ENCODE measurements at regions not wholly inside any gene's neighbourhood (a gene's known extent, or its start where the extent isn't known, plus 50 kb on each side); places are given as distances from the start of the nearest gene placed in this dataset.
"Not testable (repeated sequence)": the region's sequence is repeated elsewhere in the genome, so short reads cannot be mapped to it uniquely, and the experiment has no call there.

- H3K27ac ChIP-seq (ENCODE audit: low read depth, low read length): no peak overlapping the region
- H3K4me1 ChIP-seq (ENCODE audit: control insufficient read depth in 1 of 2, insufficient read depth in 2 of 2, low read length in 2 of 2): no peaks in the 10 kb centered on the region
- no peak overlapping the region for H2AFZ ChIP-seq (ENCODE audit: insufficient read depth, low read length, poor library complexity)
- H3K27me3 ChIP-seq (ENCODE audit: insufficient read depth, low read length): no peaks in the 10 kb centered on the region
- DNase-seq: no peak
- H2BK12ac ChIP-seq (ENCODE audit: low read length): no peak overlapping the region
- no peak overlapping the region for H4K8ac ChIP-seq (ENCODE audit: low read depth, low read length)
- no peaks in the 10 kb centered on the region for H3K36me3 ChIP-seq (ENCODE audit: control insufficient read depth in 1 of 2, insufficient read depth in 2 of 2, low read length in 2 of 2)
- no peak overlapping the region for H2BK120ac ChIP-seq (ENCODE audit: insufficient read depth, low read length, poor library complexity)
- no peak overlapping the region for H3K4ac ChIP-seq (ENCODE audit: low read depth, low read length)
- H3K9me3 ChIP-seq (ENCODE audit: insufficient read depth, low read depth, low read length): no peaks in the 10 kb centered on the region
- no peak overlapping the region for H4K91ac ChIP-seq (ENCODE audit: low read depth, low read length)
- no peaks in the 10 kb centered on the region for H3K79me1 ChIP-seq (ENCODE audit: low read length)
- no peak overlapping the region for H3K23ac ChIP-seq (ENCODE audit: low read length)
- no peak overlapping the region for H3K18ac ChIP-seq (ENCODE audit: low read length)
- WGBS (ENCODE audit: extremely low coverage, insufficient coverage, insufficient read length): no CpG with 5 or more reads among the region's 2 CpGs
- H2AK5ac ChIP-seq (ENCODE audit: low read length): no peak overlapping the region
- H3K9ac ChIP-seq (ENCODE audit: low read length): no peak overlapping the region
- H3K4me2 ChIP-seq (ENCODE audit: low read length): no peak overlapping the region
- no peaks in the 10 kb centered on the region for H3K79me2 ChIP-seq (ENCODE audit: control insufficient read depth, insufficient read depth, low read length, poor library complexity)
- no peak overlapping the region for H3K4me3 ChIP-seq (ENCODE audit: low read depth, low read length)
- no peak overlapping the region for H4K12ac ChIP-seq (ENCODE audit: low read depth, low read length)
- no peak overlapping the region for H2BK5ac ChIP-seq (ENCODE audit: low read depth, low read length, poor library complexity)
- H3K14ac ChIP-seq (ENCODE audit: low read length): no peak overlapping the region
Measured at GRCh38 chr4:159592898-159593556, 490.1 kb downstream of the RAPGEF2 start.

GRCh38 chr4:159593681-159594080 lies 490.8 kb downstream of the RAPGEF2 start:
- Histone ChIP-seq H3K79me1 (ENCODE audit: low read length) (no peaks in the 10 kb centered on the region), H2BK5ac (ENCODE audit: low read depth, low read length, poor library complexity) (no peak overlapping the region), H3K36me3 (ENCODE audit: control insufficient read depth in 1 of 2, insufficient read depth in 2 of 2, low read length in 2 of 2) (no peaks in the 10 kb centered on the region), H4K91ac (ENCODE audit: low read depth, low read length) (no peak overlapping the region), H3K79me2 (ENCODE audit: control insufficient read depth, insufficient read depth, low read length, poor library complexity) (no peaks in the 10 kb centered on the region), H3K18ac (ENCODE audit: low read length) (no peak overlapping the region), H3K27me3 (ENCODE audit: insufficient read depth, low read length) (no peaks in the 10 kb centered on the region), H3K14ac (ENCODE audit: low read length) (no peak overlapping the region), H2AFZ (ENCODE audit: insufficient read depth, low read length, poor library complexity) (no peak overlapping the region), H4K8ac (ENCODE audit: low read depth, low read length) (no peak overlapping the region), H2AK5ac (ENCODE audit: low read length) (no peak overlapping the region), H3K4me3 (ENCODE audit: low read depth, low read length) (no peak overlapping the region), H3K4ac (ENCODE audit: low read depth, low read length) (no peak overlapping the region), H3K4me1 (ENCODE audit: control insufficient read depth in 1 of 2, insufficient read depth in 2 of 2, low read length in 2 of 2) (no peaks in the 10 kb centered on the region), H3K9me3 (ENCODE audit: insufficient read depth, low read depth, low read length) (no peaks in the 10 kb centered on the region), H3K23ac (ENCODE audit: low read length) (no peak overlapping the region), H3K27ac (ENCODE audit: low read depth, low read length) (no peak overlapping the region), H2BK120ac (ENCODE audit: insufficient read depth, low read length, poor library complexity) (no peak overlapping the region), H3K4me2 (ENCODE audit: low read length) (no peak overlapping the region), H3K9ac (ENCODE audit: low read length) (no peak overlapping the region), H2BK12ac (ENCODE audit: low read length) (no peak overlapping the region), H4K12ac (ENCODE audit: low read depth, low read length) (no peak overlapping the region)
- no CpG with 5 or more reads among the region's 4 CpGs for WGBS (ENCODE audit: extremely low coverage, insufficient coverage, insufficient read length)
- DNase-seq: no peak

- H3K4me3 ChIP-seq (ENCODE audit: low read depth, low read length): no peak overlapping the region
- no peak overlapping the region for H2BK120ac ChIP-seq (ENCODE audit: insufficient read depth, low read length, poor library complexity)
- H2AFZ ChIP-seq (ENCODE audit: insufficient read depth, low read length, poor library complexity): no peak overlapping the region
- no peaks in the 10 kb centered on the region for H3K36me3 ChIP-seq (ENCODE audit: control insufficient read depth in 1 of 2, insufficient read depth in 2 of 2, low read length in 2 of 2)
- no peaks in the 10 kb centered on the region for H3K27me3 ChIP-seq (ENCODE audit: insufficient read depth, low read length)
- no peak for DNase-seq
- H3K9me3 ChIP-seq (ENCODE audit: insufficient read depth, low read depth, low read length): no peaks in the 10 kb centered on the region
- H3K18ac ChIP-seq (ENCODE audit: low read length): no peak overlapping the region
- H3K27ac ChIP-seq (ENCODE audit: low read depth, low read length): no peak overlapping the region
- no peak overlapping the region for H4K8ac ChIP-seq (ENCODE audit: low read depth, low read length)
- no peak overlapping the region for H4K91ac ChIP-seq (ENCODE audit: low read depth, low read length)
- H2BK5ac ChIP-seq (ENCODE audit: low read depth, low read length, poor library complexity): no peak overlapping the region
- H3K4ac ChIP-seq (ENCODE audit: low read depth, low read length): no peak overlapping the region
- no peak overlapping the region for H3K23ac ChIP-seq (ENCODE audit: low read length)
- no peaks in the 10 kb centered on the region for H3K79me1 ChIP-seq (ENCODE audit: low read length)
- no peak overlapping the region for H3K14ac ChIP-seq (ENCODE audit: low read length)
- no peak overlapping the region for H3K9ac ChIP-seq (ENCODE audit: low read length)
- no peaks in the 10 kb centered on the region for H3K79me2 ChIP-seq (ENCODE audit: control insufficient read depth, insufficient read depth, low read length, poor library complexity)
- H4K12ac ChIP-seq (ENCODE audit: low read depth, low read length): no peak overlapping the region
- H2BK12ac ChIP-seq (ENCODE audit: low read length): no peak overlapping the region
- H3K4me1 ChIP-seq (ENCODE audit: control insufficient read depth in 1 of 2, insufficient read depth in 2 of 2, low read length in 2 of 2): no peaks in the 10 kb centered on the region
- H2AK5ac ChIP-seq (ENCODE audit: low read length): no peak overlapping the region
- WGBS (ENCODE audit: extremely low coverage, insufficient coverage, insufficient read length): no CpG with 5 or more reads among the region's 2 CpGs
- no peak overlapping the region for H3K4me2 ChIP-seq (ENCODE audit: low read length)
Measured at GRCh38 chr4:159594576-159594975, 491.7 kb downstream of the RAPGEF2 start.

- not testable (repeated sequence) for H3K9ac ChIP-seq (ENCODE audit: low read length); H3K79me2 ChIP-seq (ENCODE audit: control insufficient read depth, insufficient read depth, low read length, poor library complexity); H3K27ac ChIP-seq (ENCODE audit: low read depth, low read length); H3K4me3 ChIP-seq (ENCODE audit: low read depth, low read length); DNase-seq; H3K79me1 ChIP-seq (ENCODE audit: low read length); H3K9me3 ChIP-seq (ENCODE audit: insufficient read depth, low read depth, low read length); H3K18ac ChIP-seq (ENCODE audit: low read length); H2BK5ac ChIP-seq (ENCODE audit: low read depth, low read length, poor library complexity); H4K8ac ChIP-seq (ENCODE audit: low read depth, low read length); H3K14ac ChIP-seq (ENCODE audit: low read length); H4K91ac ChIP-seq (ENCODE audit: low read depth, low read length); H3K36me3 ChIP-seq (ENCODE audit: control insufficient read depth in 1 of 2, insufficient read depth in 2 of 2, low read length in 2 of 2); H3K4me1 ChIP-seq (ENCODE audit: control insufficient read depth in 1 of 2, insufficient read depth in 2 of 2, low read length in 2 of 2); H3K4me2 ChIP-seq (ENCODE audit: low read length); H4K12ac ChIP-seq (ENCODE audit: low read depth, low read length); H3K4ac ChIP-seq (ENCODE audit: low read depth, low read length); H2BK12ac ChIP-seq (ENCODE audit: low read length); H2AFZ ChIP-seq (ENCODE audit: insufficient read depth, low read length, poor library complexity); H2AK5ac ChIP-seq (ENCODE audit: low read length); H3K23ac ChIP-seq (ENCODE audit: low read length); H2BK120ac ChIP-seq (ENCODE audit: insufficient read depth, low read length, poor library complexity); H3K27me3 ChIP-seq (ENCODE audit: insufficient read depth, low read length)
- WGBS (ENCODE audit: extremely low coverage, insufficient coverage, insufficient read length): no CpG with 5 or more reads among the region's 4 CpGs
Measured at GRCh38 chr4:159595101-159595500, 492.2 kb downstream of the RAPGEF2 start.
